H1 (cell line): ENCODE measurements at regions not wholly inside any gene's neighbourhood (a gene's known extent, or its start where the extent isn't known, plus 50 kb on each side); places are given as distances from the start of the nearest gene placed in this dataset.

Experiments used
- CTCF ChIA-PET: fragments of 300-600 bp; sonication (Branson Sonifier 250); formaldehyde crosslinking; loops from one replicate; lab custom pipeline; 2021; ENCODE audit not compliant: partially characterized antibody; lab: Charles Lee
- POLR2A ChIA-PET: fragments of 300-600 bp; sonication (Branson Sonifier 250); formaldehyde crosslinking; loops from one replicate; lab custom pipeline; 2021; ENCODE audit warnings: inconsistent platforms; ENCODE audit not compliant: partially characterized antibody; lab: Charles Lee
- DNase-seq, 2 experiments: peaks; one replicate each; pipeline versions ENCODE4 v3.0.0 to v3.0.0-alpha.2; 2010 to 2022; ENCODE audit warnings: low spot score in 2 of 2, low read depth in 1 of 2, mixed read lengths in 1 of 2
- FAIRE-seq: peaks from 2 replicates; lab custom pipeline; 2011; peaks lifted over from hg19 to GRCh38; lab: Jason Lieb, UNC
- H2AFZ ChIP-seq: 2 replicates; pipeline ENCODE4 v1.8.1; 2012; ENCODE audit warnings: low read length, inconsistent platforms
- H2AK5ac ChIP-seq: 2 replicates; pipeline ENCODE4 v1.6.1; 2013; ENCODE audit warnings: low read depth, low read length
- H2BK120ac ChIP-seq: replicated peaks from 2 replicates; pipeline ENCODE3; 2013; ENCODE audit warnings: low read depth, low read length, inconsistent platforms
- H2BK12ac ChIP-seq: 2 replicates; pipeline ENCODE4 v1.6.1; 2013; ENCODE audit warnings: low read depth, low read length
- H2BK15ac ChIP-seq: 2 replicates; pipeline ENCODE4 v1.6.1; 2013; ENCODE audit warnings: low read length
- H2BK20ac ChIP-seq: 2 replicates; pipeline ENCODE4 v1.6.1; 2013; ENCODE audit warnings: low read length
- H2BK5ac ChIP-seq: 2 replicates; pipeline ENCODE4 v1.6.1; 2013; ENCODE audit warnings: low read depth, low read length
- H3K14ac ChIP-seq: 2 replicates; pipeline ENCODE4 v1.6.1; 2013; ENCODE audit warnings: inconsistent platforms; ENCODE audit not compliant: insufficient read length
- H3K18ac ChIP-seq: 2 replicates; pipeline ENCODE4 v1.6.1; 2013; ENCODE audit warnings: low read length; ENCODE audit errors: extremely low read depth
- H3K23ac ChIP-seq: 2 replicates; pipeline ENCODE4 v1.6.1; 2013; ENCODE audit warnings: inconsistent platforms; ENCODE audit not compliant: insufficient read length
- H3K23me2 ChIP-seq: 2 replicates; pipeline ENCODE4 v1.6.1; 2013; ENCODE audit warnings: low read depth, low read length
- H3K27ac ChIP-seq: 2 replicates; pipeline ENCODE4 v1.6.1; 2011; ENCODE audit warnings: low read depth, low read length, inconsistent platforms
- H3K27me3 ChIP-seq, 4 experiments: replicated peaks in 1 of 4; 1 replicate in 1 of 4; 2 replicates in 3 of 4; pipeline versions ENCODE4 v1.6.1 to v1.8.1; 2011 to 2013; ENCODE audit warnings: low read length in 3 of 4, mild to moderate bottlenecking in 3 of 4, inconsistent platforms in 2 of 4, mixed read lengths in 2 of 4, moderate library complexity in 1 of 4; ENCODE audit not compliant: control insufficient read depth in 3 of 4, insufficient read depth in 3 of 4; ENCODE audit errors: extremely low read depth in 1 of 4
- H3K36me3 ChIP-seq, 4 experiments: 2 replicates each; pipeline versions ENCODE4 v1.6.1 to v1.8.1; 2011 to 2013; ENCODE audit warnings: mild to moderate bottlenecking in 4 of 4, low read length in 3 of 4, moderate library complexity in 2 of 4, control low read depth in 1 of 4, inconsistent platforms in 1 of 4; ENCODE audit not compliant: insufficient read depth in 4 of 4, control insufficient read depth in 2 of 4
- H3K4ac ChIP-seq: replicated peaks from 2 replicates; pipeline ENCODE3; 2013; ENCODE audit warnings: low read length, low read depth, mixed read lengths, inconsistent platforms; ENCODE audit not compliant: insufficient read length
- H3K4me1 ChIP-seq, 4 experiments: replicated peaks in 1 of 4; 1 replicate in 1 of 4; 2 replicates in 3 of 4; pipeline versions ENCODE4 v1.6.1 to v1.8.1; 2011 to 2013; ENCODE audit warnings: low read length in 3 of 4, inconsistent platforms in 2 of 4, mixed read lengths in 1 of 4; ENCODE audit not compliant: insufficient read depth in 4 of 4, control insufficient read depth in 3 of 4
- H3K4me2 ChIP-seq, 2 experiments: 2 replicates each; pipeline versions ENCODE4 v1.6.1 to v1.8.1; 2011 to 2013; ENCODE audit warnings: low read depth in 2 of 2, low read length in 2 of 2, control low read depth in 1 of 2, inconsistent platforms in 1 of 2, mild to moderate bottlenecking in 1 of 2; ENCODE audit not compliant: insufficient read depth in 1 of 2
- H3K4me3 ChIP-seq, 4 experiments: fragments of 200-600, 300-600 bp in 1 of 4; sonication (generic), shearing (Covaris generic), sonication (Bioruptor Twin) in 1 of 4; 2 replicates each; pipeline versions ENCODE4 v1.5.1 to v1.8.1; 2011 to 2016; ENCODE audit warnings: low read length in 4 of 4, low read depth in 3 of 4, control low read depth in 2 of 4, inconsistent platforms in 2 of 4, mild to moderate bottlenecking in 2 of 4, mixed read lengths in 1 of 4, moderate library complexity in 1 of 4; ENCODE audit not compliant: insufficient read depth in 2 of 4; ENCODE audit errors: extremely low read depth in 1 of 4
- H3K56ac ChIP-seq: replicated peaks from 2 replicates; pipeline ENCODE3; 2013; ENCODE audit warnings: low read depth, mild to moderate bottlenecking, mixed read lengths, low read length, inconsistent platforms; ENCODE audit not compliant: insufficient read length
- H3K79me1 ChIP-seq: 2 replicates; pipeline ENCODE4 v1.6.1; 2013; ENCODE audit warnings: low read depth, low read length, control low read depth
- H3K79me2 ChIP-seq, 2 experiments: 2 replicates each; pipeline versions ENCODE4 v1.6.1 to v1.8.1; 2012 to 2013; ENCODE audit warnings: low read length in 2 of 2, mild to moderate bottlenecking in 2 of 2, inconsistent platforms in 1 of 2; ENCODE audit not compliant: insufficient read depth in 2 of 2, control insufficient read depth in 1 of 2
- H3K9ac ChIP-seq, 4 experiments: replicated peaks in 1 of 4; 1 replicate in 1 of 4; 2 replicates in 3 of 4; pipeline versions ENCODE4 v1.6.1 to v1.8.1; 2011 to 2013; ENCODE audit warnings: low read depth in 3 of 4, low read length in 3 of 4, control low read depth in 2 of 4, mild to moderate bottlenecking in 2 of 4, moderate library complexity in 2 of 4, inconsistent platforms in 1 of 4; ENCODE audit errors: extremely low read depth in 1 of 4
- H3K9me3 ChIP-seq, 2 experiments: 2 replicates each; pipeline versions ENCODE4 v1.6.1 to v1.8.1; 2012 to 2013; ENCODE audit warnings: mild to moderate bottlenecking in 2 of 2, moderate library complexity in 2 of 2, control low read depth in 1 of 2, inconsistent platforms in 1 of 2, low read depth in 1 of 2, low read length in 1 of 2, mixed read lengths in 1 of 2; ENCODE audit not compliant: insufficient read depth in 2 of 2
- H4K20me1 ChIP-seq, 2 experiments: replicated peaks in 1 of 2; 2 replicates each; pipeline versions ENCODE3 to v1.8.1; 2011 to 2013; ENCODE audit warnings: inconsistent platforms in 2 of 2, low read length in 2 of 2, mild to moderate bottlenecking in 1 of 2; ENCODE audit not compliant: insufficient read depth in 2 of 2, control insufficient read depth in 1 of 2
- H4K5ac ChIP-seq: 2 replicates; pipeline ENCODE4 v1.6.1; 2013; ENCODE audit warnings: low read length, low read depth, mixed read lengths, inconsistent platforms; ENCODE audit not compliant: insufficient read length
- H4K8ac ChIP-seq: 2 replicates; pipeline ENCODE4 v1.8.0; 2013; ENCODE audit warnings: mild to moderate bottlenecking, moderate library complexity, low read length, inconsistent platforms; ENCODE audit not compliant: insufficient read depth; ENCODE audit errors: extremely low read depth
- H4K91ac ChIP-seq: replicated peaks from 2 replicates; pipeline ENCODE3; 2013; ENCODE audit warnings: low read length, mixed read lengths, inconsistent platforms; ENCODE audit not compliant: insufficient read length
- BCL11A ChIP-seq, 2 experiments: IDR thresholded peaks; one replicate each; pipeline ENCODE4 v1.6.1; 2011; ENCODE audit warnings: low read depth in 2 of 2, low read length in 2 of 2, mild to moderate bottlenecking in 2 of 2
- BRCA1 ChIP-seq: IDR thresholded peaks from 2 replicates; pipeline ENCODE4 v1.6.1; 2012; ENCODE audit warnings: low read depth, low read length, improper control_type of control experiment
- CBX8 ChIP-seq: fragments of 300-800, 300-1000 bp; sonication (generic); IDR thresholded peaks from 2 replicates; pipeline ENCODE4 v1.7.1; 2016; ENCODE audit warnings: low read depth, low read length, borderline replicate concordance
- CHD1 ChIP-seq: IDR thresholded peaks from 2 replicates; pipeline ENCODE4 v1.6.1; 2012; ENCODE audit warnings: low read depth, low read length, improper control_type of control experiment
- JUN ChIP-seq: IDR thresholded peaks from 2 replicates; pipeline ENCODE4 v1.6.1; 2011; ENCODE audit warnings: low read depth, mild to moderate bottlenecking, improper control_type of control experiment, low read length
- KDM4A ChIP-seq: IDR thresholded peaks from one replicate; pipeline ENCODE4 v1.7.1; 2012; ENCODE audit warnings: low read depth, mild to moderate bottlenecking, moderate library complexity, low read length, inconsistent platforms; ENCODE audit not compliant: severe bottlenecking
- POLR2A ChIP-seq, 2 experiments: IDR thresholded peaks; 1 replicate in 1 of 2; 2 replicates in 1 of 2; pipeline ENCODE4 v1.6.1; 2011; ENCODE audit warnings: low read depth in 2 of 2, low read length in 2 of 2, mild to moderate bottlenecking in 2 of 2; ENCODE audit errors: control extremely low read depth in 1 of 2
- SAP30 ChIP-seq: fragments of 300-600 bp; sonication (generic); IDR thresholded peaks from 2 replicates; pipeline ENCODE4 v1.7.1; 2012; ENCODE audit warnings: low read length, moderate library complexity, mild to moderate bottlenecking, inconsistent platforms; ENCODE audit not compliant: insufficient read depth, insufficient replicate concordance
- SIRT6 ChIP-seq: IDR thresholded peaks from one replicate; pipeline ENCODE4 v1.7.1; 2012; ENCODE audit warnings: low read length, inconsistent platforms
- WGBS, 2 experiments: shearing (Covaris generic) in 1 of 2; methylation state at CpG; one replicate each; pipeline versions ENCODE4 v1.1.6 to v1.1.7; 2013 to 2015; ENCODE audit warnings: low lambda C conversion rate in 2 of 2, mixed read lengths in 2 of 2, inconsistent platforms in 1 of 2, low coverage in 1 of 2, missing lambda C conversion rate in 1 of 2; ENCODE audit not compliant: insufficient replicate concordance in 2 of 2, insufficient coverage in 1 of 2, insufficient read length in 1 of 2; ENCODE audit errors: extremely low coverage in 1 of 2, missing lambda C conversion rate in 1 of 2; 5-methylcytosine and 5-hydroxymethylcytosine counted together
- TF ChIP-seq, protein P1 (sequence below): IDR thresholded peaks from 2 replicates; pipeline ENCODE4 v1.6.1; 2011; ENCODE audit warnings: low read depth, mild to moderate bottlenecking, low read length; ENCODE audit not compliant: insufficient read depth
- TF ChIP-seq, protein P2 (sequence below): IDR thresholded peaks from 2 replicates; pipeline ENCODE4 v1.6.1; 2012; ENCODE audit warnings: inconsistent platforms

DNA sequence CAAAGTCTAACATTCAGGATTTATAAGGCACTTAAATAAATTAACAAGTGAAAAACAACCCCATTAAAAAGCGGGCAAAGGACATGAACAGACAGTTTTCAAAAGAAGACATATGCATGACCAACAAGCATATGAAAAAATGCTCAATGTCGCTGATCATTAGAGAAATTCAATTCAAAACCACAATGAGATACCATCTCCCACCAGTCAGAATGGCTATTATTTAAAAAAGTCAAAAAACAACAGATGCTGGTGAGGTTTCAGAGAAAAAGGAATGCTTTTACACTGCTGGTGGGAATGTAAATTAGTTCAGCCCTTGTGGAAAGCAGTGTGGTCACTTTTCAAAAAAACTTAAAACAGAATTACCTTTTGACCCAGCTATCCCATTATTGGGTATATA is 60.7 kb upstream of the BDKRB2 start:
- ChIA-PET CTCF (interaction anchor here (1.1 to 1.3 kb wide), 2 partner anchors 10 to 12 kb away, joined by 3 to 4 read pairs; no protein-coding TSS in a partner anchor), POLR2A (no interaction called here)
- no peak overlapping the region for H3K9ac ChIP-seq
- H4K5ac ChIP-seq, result no peak overlapping the region
- H4K8ac ChIP-seq, result no peak overlapping the region
- DNase-seq, result no peak
- H3K4me2 ChIP-seq, result no peak overlapping the region
- no peak overlapping the region for H3K14ac ChIP-seq
- no peak overlapping the region for H4K91ac ChIP-seq
- H3K56ac ChIP-seq, result no peak overlapping the region
- no peak overlapping the region for H2AFZ ChIP-seq
- no peak overlapping the region for H2BK5ac ChIP-seq
- H3K4ac ChIP-seq, result no peak overlapping the region
- H3K4me3 ChIP-seq, result no peak overlapping the region
- no peak for FAIRE-seq
- H3K23me2 ChIP-seq, result no peaks in the 10 kb centered on the region
- no peak overlapping the region for H2AK5ac ChIP-seq
- H2BK20ac ChIP-seq, result no peak overlapping the region
- H3K79me2 ChIP-seq, result no peaks in the 10 kb centered on the region
- peaks cover 2 to 4% of the 10 kb centered on the region in 2 experiments; a peak in 2 of 4 replicates for H3K9me3 ChIP-seq
- H3K79me1 ChIP-seq, result no peaks in the 10 kb centered on the region
- TF ChIP-seq CBX8, result no peak
- TF ChIP-seq CHD1, result no peak
- no peak for TF ChIP-seq SAP30
- TF ChIP-seq BRCA1, result no peak
- TF ChIP-seq SIRT6, result no peak
- no peak for TF ChIP-seq JUN
- TF ChIP-seq BCL11A (IDR thresholded peaks at IDR 0.05; ENCODE audit: low read depth in 2 of 2, low read length in 2 of 2), result no peak
- no peak for TF ChIP-seq POLR2A (IDR thresholded peaks at IDR 0.05; ENCODE audit: control extremely low read depth in 1 of 2, low read depth in 2 of 2, low read length in 2 of 2)
- TF ChIP-seq, protein P1, sequence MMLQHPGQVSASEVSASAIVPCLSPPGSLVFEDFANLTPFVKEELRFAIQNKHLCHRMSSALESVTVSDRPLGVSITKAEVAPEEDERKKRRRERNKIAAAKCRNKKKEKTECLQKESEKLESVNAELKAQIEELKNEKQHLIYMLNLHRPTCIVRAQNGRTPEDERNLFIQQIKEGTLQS, result no peak
- no peak for TF ChIP-seq KDM4A
- TF ChIP-seq, protein P2, sequence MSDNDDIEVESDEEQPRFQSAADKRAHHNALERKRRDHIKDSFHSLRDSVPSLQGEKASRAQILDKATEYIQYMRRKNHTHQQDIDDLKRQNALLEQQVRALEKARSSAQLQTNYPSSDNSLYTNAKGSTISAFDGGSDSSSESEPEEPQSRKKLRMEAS, result no peak
- peaks cover 0 to 2% of the 10 kb centered on the region in 2 experiments for H4K20me1 ChIP-seq
- H2BK12ac ChIP-seq, result no peak overlapping the region
- H2BK15ac ChIP-seq, result no peak overlapping the region
- H3K4me1 ChIP-seq, result no peaks in the 10 kb centered on the region
- no peaks in the 10 kb centered on the region for H3K36me3 ChIP-seq
- 89% methylated on average over 2 of the region's 2 CpGs; no CpG with 5 or more reads in 1 of the 2 experiments for WGBS, 2 experiments
- no peak overlapping the region for H3K23ac ChIP-seq
- H3K18ac ChIP-seq, result no peak overlapping the region
- no peak overlapping the region for H2BK120ac ChIP-seq
- no peak overlapping the region for H3K27ac ChIP-seq
- H3K27me3 ChIP-seq, result no peaks in the 10 kb centered on the region; a peak in 1 of 7 replicates
